OCI-LY7 (cell line): ENCODE measurements at regions not wholly inside any gene's neighbourhood (a gene's known extent, or its start where the extent isn't known, plus 50 kb on each side); places are given as distances from the start of the nearest gene placed in this dataset.

ENCODE experiments used
- BruUV-seq: library from RNA; stranded (reverse); fragments of 400-500 nt; replicated peaks from 2 replicates; lab custom pipeline; 2021; lab: Mats Ljungman, UMichigan
- CTCF ChIA-PET: fragments of 300-600 bp; sonication (Branson Sonifier 250); formaldehyde crosslinking; loops from one replicate; lab custom pipeline; 2022; ENCODE audit warnings: antibody characterized with exemption; ENCODE audit not compliant: unreplicated experiment; lab: Charles Lee
- POLR2A ChIA-PET: fragments of 300-600 bp; sonication (Branson Sonifier 250); formaldehyde crosslinking; loops from one replicate; lab custom pipeline; 2022; ENCODE audit warnings: antibody characterized with exemption; lab: Charles Lee
- DNase-seq: peaks from one replicate; pipeline ENCODE4 v3.0.0-alpha.2; 2015; ENCODE audit warnings: low spot score
- H2AFZ ChIP-seq: fragments of 200-600 bp; sonication (generic), shearing (Covaris generic); 2 replicates; pipeline ENCODE4 v1.6.1; 2014; ENCODE audit warnings: mild to moderate bottlenecking, antibody characterized with exemption, low read length, moderate library complexity
- H3K27ac ChIP-seq: fragments of 200-600 bp; sonication (generic); 2 replicates; pipeline ENCODE4 v1.5.1; 2014; ENCODE audit warnings: mixed run types, low read depth, mild to moderate bottlenecking, moderate library complexity, low read length, inconsistent platforms; ENCODE audit not compliant: poor library complexity, severe bottlenecking
- H3K36me3 ChIP-seq: fragments of 200-600 bp; sonication (generic); 2 replicates; pipeline ENCODE4 v1.6.1; 2014; ENCODE audit warnings: mild to moderate bottlenecking, antibody characterized with exemption, low read length, moderate library complexity, mixed read lengths; ENCODE audit not compliant: insufficient read depth
- H3K4me1 ChIP-seq: fragments of 200-600 bp; sonication (generic); 2 replicates; pipeline ENCODE4 v1.5.1; 2014; ENCODE audit warnings: mild to moderate bottlenecking, low read length; ENCODE audit not compliant: insufficient read depth, poor library complexity, severe bottlenecking
- H3K4me2 ChIP-seq: fragments of 200-600 bp; sonication (generic); 2 replicates; pipeline ENCODE4 v1.6.1; 2014; ENCODE audit warnings: mild to moderate bottlenecking, low read length
- H3K4me3 ChIP-seq: fragments of 200-600 bp; sonication (generic); 2 replicates; pipeline ENCODE4 v1.5.1; 2014; ENCODE audit warnings: mild to moderate bottlenecking, low read depth, low read length; ENCODE audit not compliant: poor library complexity, severe bottlenecking
- H3K79me2 ChIP-seq: fragments of 200-600 bp; sonication (generic); 2 replicates; pipeline ENCODE4 v1.6.1; 2016; ENCODE audit warnings: low read depth, mild to moderate bottlenecking, low read length, moderate library complexity, mixed read lengths; ENCODE audit not compliant: insufficient read depth
- H3K9me2 ChIP-seq: fragments of 200-600 bp; sonication (generic); 2 replicates; pipeline ENCODE4 v1.6.1; 2016; ENCODE audit warnings: mild to moderate bottlenecking, low read length, mixed read lengths; ENCODE audit not compliant: insufficient read depth
- H3K9me3 ChIP-seq: fragments of 200-600 bp; sonication (generic); 2 replicates; pipeline ENCODE4 v1.6.1; 2014; ENCODE audit warnings: mild to moderate bottlenecking, mixed run types, low read length, mixed read lengths
- H4K20me1 ChIP-seq: fragments of 200-600 bp; sonication (generic); 2 replicates; pipeline ENCODE4 v1.6.1; 2014; ENCODE audit warnings: mild to moderate bottlenecking, antibody characterized with exemption, low read length, moderate library complexity, mixed read lengths; ENCODE audit not compliant: insufficient read depth
- CTCF ChIP-seq: fragments of 200-600 bp; sonication (generic); conservative IDR thresholded peaks from 2 replicates; pipeline ENCODE4 v1.5.1; 2014; ENCODE audit warnings: mild to moderate bottlenecking, antibody characterized with exemption, low read length, moderate library complexity, mixed read lengths
- EZH2phosphoT487 ChIP-seq: fragments of 200-600 bp; sonication (generic); IDR thresholded peaks from 2 replicates; pipeline ENCODE4 v1.6.1; 2018; ENCODE audit warnings: low read depth, borderline replicate concordance, mild to moderate bottlenecking, mixed run types, antibody characterized with exemption, low read length, moderate library complexity, mixed read lengths
- intact Hi-C: fragments of 100-400 bp; cut with micrococcal nuclease; formaldehyde crosslinking; loops from one replicate; pipeline ENCODE4 v1.10.0; 2022; ENCODE audit not compliant: unreplicated experiment

- intact Hi-C loops: no loop called here
- Histone ChIP-seq H3K27ac (no peak overlapping the region), H3K4me2 (no peak overlapping the region), H4K20me1 (no peaks in the 10 kb centered on the region), H3K36me3 (no peaks in the 10 kb centered on the region), H3K9me2 (no peaks in the 10 kb centered on the region), H3K4me1 (no peaks in the 10 kb centered on the region), H3K9me3 (no peaks in the 10 kb centered on the region), H2AFZ (no peak overlapping the region), H3K79me2 (no peaks in the 10 kb centered on the region), H3K4me3 (no peak overlapping the region)
- DNase-seq: no peak
- POLR2A ChIA-PET: no interaction called here
- CTCF ChIA-PET: no interaction called here
- TF ChIP-seq CTCF: no peak
- no peak for TF ChIP-seq EZH2phosphoT487
- BruUV-seq: no TSS peak
These were observed 111.8 kb upstream of the ADAMTS9 start for GRCh38 chr3:64799606-64800005.

GRCh38 chr3:64798316-64798715 lies 110.5 kb upstream of the ADAMTS9 start:
- no peak for DNase-seq
- H3K4me1 ChIP-seq: no peaks in the 10 kb centered on the region
- H3K36me3 ChIP-seq: no peaks in the 10 kb centered on the region
- H3K4me3 ChIP-seq: no peak overlapping the region
- no peak overlapping the region for H3K4me2 ChIP-seq
- no peaks in the 10 kb centered on the region for H3K9me3 ChIP-seq
- CTCF ChIA-PET: no interaction called here
- intact Hi-C loops: no loop called here
- no peak for TF ChIP-seq CTCF
- TF ChIP-seq EZH2phosphoT487: no peak
- BruUV-seq: no TSS peak
- H3K79me2 ChIP-seq: no peaks in the 10 kb centered on the region
- H2AFZ ChIP-seq: no peak overlapping the region
- H4K20me1 ChIP-seq: no peaks in the 10 kb centered on the region
- POLR2A ChIA-PET: no interaction called here
- no peaks in the 10 kb centered on the region for H3K9me2 ChIP-seq
- no peak overlapping the region for H3K27ac ChIP-seq

GRCh38 chr3:64796607-64797399 lies 109.0 kb upstream of the ADAMTS9 start:
- TF ChIP-seq EZH2phosphoT487 (no peak), CTCF (no peak)
- Histone ChIP-seq H3K36me3 (no peaks in the 10 kb centered on the region), H2AFZ (no peak overlapping the region), H3K4me3 (no peak overlapping the region), H3K9me3 (no peaks in the 10 kb centered on the region), H3K79me2 (no peaks in the 10 kb centered on the region), H4K20me1 (no peaks in the 10 kb centered on the region), H3K4me1 (no peaks in the 10 kb centered on the region), H3K27ac (no peak overlapping the region), H3K4me2 (no peak overlapping the region), H3K9me2 (no peaks in the 10 kb centered on the region)
- ChIA-PET CTCF (no interaction called here), POLR2A (no interaction called here)
- BruUV-seq: no TSS peak
- intact Hi-C loops: no loop called here
- no peak for DNase-seq
